Smooth muscle cell (in vitro differentiated cells): ENCODE measurements at regions not wholly inside any gene's neighbourhood (a gene's known extent, or its start where the extent isn't known, plus 50 kb on each side); places are given as distances from the start of the nearest gene placed in this dataset.

Experiments used
- DNase-seq: peaks from one replicate; lab custom pipeline; 2025; ENCODE audit not compliant: unreplicated experiment; lab: John Stamatoyannopoulos, UW
- H2AFZ ChIP-seq: fragments of 200-600 bp; sonication (generic); 2 replicates; pipeline ENCODE4 v1.6.0; 2016; ENCODE audit warnings: antibody characterized with exemption, low read depth, mild to moderate bottlenecking
- H3F3A ChIP-seq: fragments of 200-600 bp; sonication (generic); 2 replicates; pipeline ENCODE4 v1.6.0; 2017; ENCODE audit warnings: antibody characterized with exemption, low read depth
- H3K27ac ChIP-seq: fragments of 200-600 bp; sonication (generic); 2 replicates; pipeline ENCODE4 v1.5.1; 2016; ENCODE audit warnings: low read depth, mild to moderate bottlenecking
- H3K27me3 ChIP-seq: fragments of 200-600 bp; sonication (generic); 2 replicates; pipeline ENCODE4 v1.6.1; 2016; ENCODE audit warnings: low read depth, mild to moderate bottlenecking
- H3K36me3 ChIP-seq: fragments of 200-600 bp; sonication (generic); 2 replicates; pipeline ENCODE4 v1.5.1; 2016; ENCODE audit warnings: low read depth
- H3K4me1 ChIP-seq: fragments of 200-600 bp; sonication (generic); 2 replicates; pipeline ENCODE4 v1.5.1; 2016; ENCODE audit warnings: low read depth
- H3K4me2 ChIP-seq: fragments of 200-600 bp; sonication (generic); 2 replicates; pipeline ENCODE4 v1.6.0; 2016; ENCODE audit warnings: mild to moderate bottlenecking
- H3K4me3 ChIP-seq: fragments of 200-600 bp; sonication (generic); 2 replicates; pipeline ENCODE4 v1.5.1; 2016; ENCODE audit warnings: mild to moderate bottlenecking
- H3K79me2 ChIP-seq: fragments of 200-600 bp; sonication (generic); 2 replicates; pipeline ENCODE4 v1.6.0; 2016; ENCODE audit warnings: low read depth, mild to moderate bottlenecking
- H3K9ac ChIP-seq: fragments of 200-600 bp; sonication (generic); 2 replicates; pipeline ENCODE4 v1.6.0; 2016; ENCODE audit warnings: low read depth
- H3K9me3 ChIP-seq: fragments of 200-600 bp; sonication (generic); replicated peaks from 2 replicates; pipeline ENCODE4 v1.5.1; 2016; ENCODE audit warnings: low read depth
- H4K20me1 ChIP-seq: fragments of 200-600 bp; sonication (generic); 2 replicates; pipeline ENCODE4 v1.6.0; 2016; ENCODE audit warnings: low read depth
- WGBS: methylation state at CpG from one replicate; pipeline ENCODE4 v1.1.7; 2016; ENCODE audit warnings: low lambda C conversion rate; 5-methylcytosine and 5-hydroxymethylcytosine counted together
- TF ChIP-seq, protein P1 (sequence below): fragments of 200-600 bp; sonication (generic); IDR thresholded peaks from 2 replicates; pipeline ENCODE4 v1.5.1; 2017; ENCODE audit warnings: borderline replicate concordance, mild to moderate bottlenecking, antibody characterized with exemption; ENCODE audit not compliant: insufficient read depth, poor library complexity, severe bottlenecking

- DNase-seq, result no peak
- Histone ChIP-seq H2AFZ (no peak overlapping the region), H3K4me1 (no peaks in the 10 kb centered on the region), H4K20me1 (no peaks in the 10 kb centered on the region), H3K4me2 (no peak overlapping the region), H3K27me3 (no peaks in the 10 kb centered on the region), H3K9me3 (no peaks in the 10 kb centered on the region), H3K9ac (no peak overlapping the region), H3K79me2 (no peaks in the 10 kb centered on the region), H3F3A (no peaks in the 10 kb centered on the region), H3K27ac (no peak overlapping the region), H3K36me3 (no peaks in the 10 kb centered on the region), H3K4me3 (no peak overlapping the region)
- 58% methylated on average over 2 of the region's 2 CpGs for WGBS
- TF ChIP-seq, protein P1, sequence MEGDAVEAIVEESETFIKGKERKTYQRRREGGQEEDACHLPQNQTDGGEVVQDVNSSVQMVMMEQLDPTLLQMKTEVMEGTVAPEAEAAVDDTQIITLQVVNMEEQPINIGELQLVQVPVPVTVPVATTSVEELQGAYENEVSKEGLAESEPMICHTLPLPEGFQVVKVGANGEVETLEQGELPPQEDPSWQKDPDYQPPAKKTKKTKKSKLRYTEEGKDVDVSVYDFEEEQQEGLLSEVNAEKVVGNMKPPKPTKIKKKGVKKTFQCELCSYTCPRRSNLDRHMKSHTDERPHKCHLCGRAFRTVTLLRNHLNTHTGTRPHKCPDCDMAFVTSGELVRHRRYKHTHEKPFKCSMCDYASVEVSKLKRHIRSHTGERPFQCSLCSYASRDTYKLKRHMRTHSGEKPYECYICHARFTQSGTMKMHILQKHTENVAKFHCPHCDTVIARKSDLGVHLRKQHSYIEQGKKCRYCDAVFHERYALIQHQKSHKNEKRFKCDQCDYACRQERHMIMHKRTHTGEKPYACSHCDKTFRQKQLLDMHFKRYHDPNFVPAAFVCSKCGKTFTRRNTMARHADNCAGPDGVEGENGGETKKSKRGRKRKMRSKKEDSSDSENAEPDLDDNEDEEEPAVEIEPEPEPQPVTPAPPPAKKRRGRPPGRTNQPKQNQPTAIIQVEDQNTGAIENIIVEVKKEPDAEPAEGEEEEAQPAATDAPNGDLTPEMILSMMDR, result no peak
Observed at GRCh38 chr13:44181931-44182330, 191.7 kb upstream of the SERP2 start.

- no peaks in the 10 kb centered on the region for H3K27me3 ChIP-seq
- H4K20me1 ChIP-seq, result no peaks in the 10 kb centered on the region
- WGBS, result 47% methylated on average over 1 of the region's 1 CpG
- no peaks in the 10 kb centered on the region for H3K4me1 ChIP-seq
- no peak for DNase-seq
- no peak overlapping the region for H3K4me2 ChIP-seq
- H3K9me3 ChIP-seq, result no peaks in the 10 kb centered on the region
- peaks cover 6% of the 10 kb centered on the region for H3F3A ChIP-seq
- no peaks in the 10 kb centered on the region for H3K36me3 ChIP-seq
- TF ChIP-seq, protein P1, result no peak
- H3K79me2 ChIP-seq, result no peaks in the 10 kb centered on the region
- H3K4me3 ChIP-seq, result no peak overlapping the region
- no peak overlapping the region for H3K9ac ChIP-seq
- H2AFZ ChIP-seq, result no peak overlapping the region
- H3K27ac ChIP-seq, result no peak overlapping the region
Observed at GRCh38 chr13:44184740-44185139, 188.9 kb upstream of the SERP2 start.

DNA sequence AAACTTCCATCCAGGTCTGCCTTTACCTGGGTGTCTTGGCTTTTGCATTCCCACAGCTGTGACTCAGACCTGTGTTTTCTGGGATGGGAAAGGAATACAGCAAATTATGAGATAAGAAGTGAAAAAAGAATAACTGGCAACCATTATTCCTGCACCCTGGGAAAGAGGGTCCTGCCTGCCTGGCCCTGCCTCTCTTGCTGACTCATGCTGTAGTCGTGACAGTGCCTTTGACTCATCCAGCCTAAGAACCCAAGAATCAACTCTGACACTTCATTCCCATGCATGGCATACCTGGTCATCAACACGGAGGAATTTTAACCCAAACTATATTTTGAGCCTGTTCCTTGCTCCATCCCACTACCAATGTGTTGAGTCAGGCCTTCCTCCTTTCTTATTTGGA, 185.4 kb upstream of the SERP2 start:
- H3K79me2 ChIP-seq, result no peaks in the 10 kb centered on the region
- H3K4me3 ChIP-seq, result no peak overlapping the region
- peaks cover 6% of the 10 kb centered on the region for H3F3A ChIP-seq
- no peaks in the 10 kb centered on the region for H3K4me1 ChIP-seq
- TF ChIP-seq, protein P1, result no peak
- peak overlapping the region; percentile 22 for H3K4me2 ChIP-seq
- 3% methylated on average over 2 of the region's 2 CpGs for WGBS
- no peak for DNase-seq
- no peaks in the 10 kb centered on the region for H3K27me3 ChIP-seq
- H3K9ac ChIP-seq, result no peak overlapping the region
- H3K27ac ChIP-seq, result peak overlapping the region; percentile 48
- no peak overlapping the region for H2AFZ ChIP-seq
- no peaks in the 10 kb centered on the region for H4K20me1 ChIP-seq
- H3K36me3 ChIP-seq, result no peaks in the 10 kb centered on the region
- H3K9me3 ChIP-seq, result no peaks in the 10 kb centered on the region

- DNase-seq, result no peak
- no peaks in the 10 kb centered on the region for H3K4me1 ChIP-seq
- H2AFZ ChIP-seq, result no peak overlapping the region
- H3F3A ChIP-seq, result peaks cover 6% of the 10 kb centered on the region
- 96% methylated on average over 1 of the region's 1 CpG for WGBS
- no peak overlapping the region for H3K9ac ChIP-seq
- H3K36me3 ChIP-seq, result no peaks in the 10 kb centered on the region
- H3K27me3 ChIP-seq, result no peaks in the 10 kb centered on the region
- no peak overlapping the region for H3K4me3 ChIP-seq
- H3K79me2 ChIP-seq, result no peaks in the 10 kb centered on the region
- no peaks in the 10 kb centered on the region for H3K9me3 ChIP-seq
- no peaks in the 10 kb centered on the region for H4K20me1 ChIP-seq
- TF ChIP-seq, protein P1, result no peak
- H3K4me2 ChIP-seq, result no peak overlapping the region
- H3K27ac ChIP-seq, result no peak overlapping the region
Observed at GRCh38 chr13:44189085-44189484, 184.5 kb upstream of the SERP2 start.
